ENCODE measurements at regions not wholly inside any gene's neighbourhood (a gene's known extent, or its start where the extent isn't known, plus 50 kb on each side); places are given as distances from the start of the nearest gene placed in this dataset.

- Histone ChIP-seq H3K79me2 (ENCODE audit: control insufficient read depth, insufficient read depth, low read length) (no peaks in the 10 kb centered on the region), H3K4me1 (ENCODE audit: control insufficient read depth, extremely low read depth, insufficient read depth, low read length) (no peaks in the 10 kb centered on the region), H3K9me1 (replicated peaks; ENCODE audit: control insufficient read depth, extremely low read depth, insufficient read depth, low read length) (no peaks in the 10 kb centered on the region), H3K27me3 (ENCODE audit: control insufficient read depth in 2 of 2, insufficient read depth in 2 of 2, low read length in 2 of 2) (no peaks in the 10 kb centered on the region), H3K9ac (replicated peaks; ENCODE audit: extremely low read depth, insufficient read depth, low read length) (no peak overlapping the region), H3K4me3 (replicated peaks in 1 of 3; ENCODE audit: insufficient read depth in 1 of 3, low read depth in 1 of 3, low read length in 3 of 3) (no peak overlapping the region), H3K27ac (ENCODE audit: insufficient read depth, low read depth, low read length) (no peak overlapping the region), H3K4me2 (ENCODE audit: insufficient read depth, low read length) (no peak overlapping the region), H2AFZ (ENCODE audit: low read depth, low read length) (no peak overlapping the region), H3K36me3 (ENCODE audit: control insufficient read depth in 2 of 2, extremely low read depth in 1 of 2, insufficient read depth in 2 of 2, low read length in 2 of 2) (no peaks in the 10 kb centered on the region), H3K9me3 (replicated peaks; ENCODE audit: control insufficient read depth, insufficient read depth, low read length) (no peaks in the 10 kb centered on the region), H4K20me1 (replicated peaks; ENCODE audit: control insufficient read depth, extremely low read depth, insufficient read depth, low read length) (no peaks in the 10 kb centered on the region)
- TF ChIP-seq EZH2 (IDR thresholded peaks at IDR 0.05; ENCODE audit: borderline replicate concordance, low read depth, low read length, severe bottlenecking) (no peak), JUN (IDR thresholded peaks at IDR 0.05; ENCODE audit: borderline replicate concordance, insufficient read depth, insufficient read length, low read depth) (no peak), GATA2 (IDR thresholded peaks at IDR 0.05; ENCODE audit: insufficient read depth, insufficient read length, low read depth, low read length) (no peak)
- FAIRE-seq (no peak), DNase-seq (ENCODE audit: low read depth, low spot score) (no peak)
- intact Hi-C loops (cut with micrococcal nuclease) = no loop called here
- BruUV-seq (replicated peaks) = no TSS peak
- ChIA-PET POLR2A (no interaction called here), CTCF (no interaction called here)
- dilution Hi-C loops (cut with MboI; ENCODE audit: extremely low pct_ligation_motif_present, low sequenced_read_pairs) = no loop called here
These were observed 322.1 kb upstream of the RGS6 start for GRCh38 chr14:71610149-71610548.

- Histone ChIP-seq H3K9me3 (replicated peaks; ENCODE audit: control insufficient read depth, insufficient read depth, low read length) (no peaks in the 10 kb centered on the region), H3K9ac (replicated peaks; ENCODE audit: extremely low read depth, insufficient read depth, low read length) (no peak overlapping the region), H3K79me2 (ENCODE audit: control insufficient read depth, insufficient read depth, low read length) (no peaks in the 10 kb centered on the region), H2AFZ (ENCODE audit: low read depth, low read length) (no peak overlapping the region), H3K9me1 (replicated peaks; ENCODE audit: control insufficient read depth, extremely low read depth, insufficient read depth, low read length) (no peaks in the 10 kb centered on the region), H4K20me1 (replicated peaks; ENCODE audit: control insufficient read depth, extremely low read depth, insufficient read depth, low read length) (no peaks in the 10 kb centered on the region), H3K4me3 (replicated peaks in 1 of 3; ENCODE audit: insufficient read depth in 1 of 3, low read depth in 1 of 3, low read length in 3 of 3) (no peak overlapping the region), H3K4me1 (ENCODE audit: control insufficient read depth, extremely low read depth, insufficient read depth, low read length) (no peaks in the 10 kb centered on the region), H3K36me3 (ENCODE audit: control insufficient read depth in 2 of 2, extremely low read depth in 1 of 2, insufficient read depth in 2 of 2, low read length in 2 of 2) (no peaks in the 10 kb centered on the region), H3K4me2 (ENCODE audit: insufficient read depth, low read length) (no peak overlapping the region), H3K27me3 (ENCODE audit: control insufficient read depth in 2 of 2, insufficient read depth in 2 of 2, low read length in 2 of 2) (no peaks in the 10 kb centered on the region), H3K27ac (ENCODE audit: insufficient read depth, low read depth, low read length) (no peak overlapping the region)
- FAIRE-seq (no peak), DNase-seq (ENCODE audit: low read depth, low spot score) (no peak)
- POLR2A ChIA-PET = no interaction called here
- CTCF ChIA-PET = no interaction called here
- no peak for TF ChIP-seq JUN (IDR thresholded peaks at IDR 0.05; ENCODE audit: borderline replicate concordance, insufficient read depth, insufficient read length, low read depth)
- no peak for TF ChIP-seq POLR2AphosphoS5 (IDR thresholded peaks at IDR 0.05; ENCODE audit: insufficient read depth, low read depth, low read length)
- TF ChIP-seq CTCF (IDR thresholded peaks at IDR 0.05; ENCODE audit: extremely low read depth in 1 of 2, insufficient read depth in 1 of 2, low read depth in 1 of 2, low read length in 2 of 2) = no peak
- no peak for TF ChIP-seq EZH2 (IDR thresholded peaks at IDR 0.05; ENCODE audit: borderline replicate concordance, low read depth, low read length, severe bottlenecking)
- no peak for TF ChIP-seq GATA2 (IDR thresholded peaks at IDR 0.05; ENCODE audit: insufficient read depth, insufficient read length, low read depth, low read length)
- no peak for TF ChIP-seq MAX (IDR thresholded peaks at IDR 0.05; ENCODE audit: insufficient read depth, insufficient read length)
- no peak for TF ChIP-seq MYC (IDR thresholded peaks at IDR 0.05; ENCODE audit: low read depth, low read length)
- TF ChIP-seq POLR2A (IDR thresholded peaks at IDR 0.05; ENCODE audit: low read depth, low read length) = no peak
- TF ChIP-seq FOS (IDR thresholded peaks at IDR 0.05; ENCODE audit: borderline replicate concordance, insufficient read depth, low read length) = no peak
- BruUV-seq (replicated peaks) = no TSS peak
- dilution Hi-C loops (cut with MboI; ENCODE audit: extremely low pct_ligation_motif_present, low sequenced_read_pairs) = no loop called here
- intact Hi-C loops (cut with micrococcal nuclease) = no loop called here
These were observed 321.4 kb upstream of the RGS6 start for GRCh38 chr14:71610797-71611196.
